Stomach (tissue), 8 donors: ENCODE measurements at regions not wholly inside any gene's neighbourhood (a gene's known extent, or its start where the extent isn't known, plus 50 kb on each side); places are given as distances from the start of the nearest gene placed in this dataset.

Source experiments
- DNase-seq, 2 donors: peaks; one replicate each; pipeline versions ENCODE4 v3.0.0 to v3.0.0-alpha.2; 2013 to 2019
- H3K27ac ChIP-seq, 5 donors: fragments of 200-600 bp in 4 of 5; sonication (generic) in 4 of 5; one replicate each; pipeline ENCODE4 v1.5.1; 2013 to 2019; ENCODE audit warnings: mild to moderate bottlenecking in 1 of 5, moderate library complexity in 1 of 5
- H3K27me3 ChIP-seq, 3 donors: fragments of 200-600 bp; sonication (generic); one replicate each; pipeline ENCODE4 v1.5.1; 2017 to 2019; ENCODE audit warnings: mixed run types in 1 of 3
- H3K36me3 ChIP-seq, 4 donors: fragments of 200-600 bp; sonication (generic); 1 replicate in 3 of 4; 2 replicates in 1 of 4; pipeline ENCODE4 v1.5.1; 2016 to 2019
- H3K4me1 ChIP-seq, 4 donors: fragments of 200-600 bp; sonication (generic); one replicate each; pipeline ENCODE4 v1.5.1; 2016 to 2019
- H3K4me3 ChIP-seq, 4 donors: fragments of 200-600 bp; sonication (generic) in 3 of 4; one replicate each; pipeline ENCODE4 v1.5.1; 2016 to 2019; ENCODE audit warnings: mild to moderate bottlenecking in 1 of 4
- H3K9me3 ChIP-seq, 4 donors: fragments of 200-600 bp; sonication (generic); one replicate each; pipeline ENCODE4 v1.5.1; 2016 to 2019
- CTCF ChIP-seq, 7 experiments: fragments of 450-650 bp in 4 of 7; fragments of 200-600 bp in 3 of 7; sonication (generic) in 3 of 7; IDR thresholded peaks; one replicate each; pipeline ENCODE4 v1.5.1; 2016 to 2019; ENCODE audit warnings: antibody characterized with exemption in 7 of 7, control low read depth in 2 of 7, mild to moderate bottlenecking in 1 of 7
- EP300 ChIP-seq: sonication (generic); formaldehyde crosslinking; IDR thresholded peaks from one replicate; pipeline ENCODE4 v1.6.1; 2017; ENCODE audit warnings: antibody characterized with exemption
- POLR2A ChIP-seq, 4 donors: fragments of 450-650 bp; IDR thresholded peaks; one replicate each; pipeline ENCODE4 v1.6.1; 2016; ENCODE audit warnings: antibody characterized with exemption in 4 of 4, control low read depth in 2 of 4, mild to moderate bottlenecking in 1 of 4, moderate library complexity in 1 of 4
- POLR2AphosphoS5 ChIP-seq, 3 donors: sonication (generic); formaldehyde crosslinking; IDR thresholded peaks; one replicate each; pipeline ENCODE4 v1.6.1; 2016; ENCODE audit warnings: antibody characterized with exemption in 3 of 3
- WGBS, 5 donors: extraction: QIAGEN DNeasy Blood & Tissue Kit in 3 of 5; methylation state at CpG; one replicate each; pipeline versions ENCODE4 v1.1.5 to v1.1.7; 2013 to 2018; 5-methylcytosine and 5-hydroxymethylcytosine counted together
- intact Hi-C: fragments of 100-400 bp; cut with DNase I; formaldehyde crosslinking; loops from one replicate; pipeline ENCODE4 v1.15.1; 2023; ENCODE audit warnings: low total_unique reads
- donor health status: healthy with polysubstance abuse.
- donor health status: Bipolar disorder and iron deficiency.
- donor health status: healthy.

GRCh38 chr11:80136991-80137390 is 696.2 kb upstream of the TENM4 start:
- Histone ChIP-seq H3K36me3 (no peaks in the 10 kb centered on the region), H3K27me3 (no peaks in the 10 kb centered on the region), H3K4me1 (no peaks in the 10 kb centered on the region), H3K9me3 (no peaks in the 10 kb centered on the region), H3K4me3 (no peak overlapping the region), H3K27ac (no peak overlapping the region)
- intact Hi-C loops = no loop called here
- WGBS, 5 donors = 56 to 91% (median 59%) methylated on average over 3 of the region's 3 CpGs
- TF ChIP-seq POLR2A (IDR thresholded peaks at IDR 0.05) (no peak), POLR2AphosphoS5 (IDR thresholded peaks at IDR 0.05) (no peak), EP300 (no peak), CTCF (IDR thresholded peaks at IDR 0.05) (no peak)
- DNase-seq = no peak

GRCh38 chr11:80129396-80129795 is 688.6 kb upstream of the TENM4 start:
- intact Hi-C loops = no loop called here
- TF ChIP-seq CTCF (IDR thresholded peaks at IDR 0.05) (no peak), POLR2AphosphoS5 (IDR thresholded peaks at IDR 0.05) (no peak), EP300 (no peak), POLR2A (IDR thresholded peaks at IDR 0.05) (no peak)

GRCh38 chr11:80122211-80122610 is 681.4 kb upstream of the TENM4 start:
- H3K27ac ChIP-seq = no peak overlapping the region
- H3K9me3 ChIP-seq = peaks cover 0 to 5% (median 0%) of the 10 kb centered on the region in 4 donors
- no peaks in the 10 kb centered on the region for H3K36me3 ChIP-seq
- H3K4me1 ChIP-seq = no peaks in the 10 kb centered on the region
- no peak for DNase-seq
- intact Hi-C loops = no loop called here
- no peaks in the 10 kb centered on the region for H3K27me3 ChIP-seq
- 10 to 36% (median 23%) methylated on average over 2 of the region's 2 CpGs for WGBS, 5 donors
- no peak overlapping the region for H3K4me3 ChIP-seq
- TF ChIP-seq EP300 (no peak), CTCF (IDR thresholded peaks at IDR 0.05) (no peak), POLR2AphosphoS5 (IDR thresholded peaks at IDR 0.05) (no peak)

More at GRCh38 chr11:80129396-80129795, 688.6 kb upstream of the TENM4 start:
- Histone ChIP-seq H3K27ac (no peak overlapping the region), H3K9me3 (peaks cover 0 to 2% (median 0%) of the 10 kb centered on the region in 4 donors), H3K4me3 (no peak overlapping the region), H3K36me3 (no peaks in the 10 kb centered on the region), H3K4me1 (no peaks in the 10 kb centered on the region), H3K27me3 (no peaks in the 10 kb centered on the region)
- no peak for DNase-seq

- peak; percentile 19 to 27 for DNase-seq
- Histone ChIP-seq H3K36me3 (no peaks in the 10 kb centered on the region), H3K27ac (no peak overlapping the region), H3K4me3 (no peak overlapping the region), H3K27me3 (no peaks in the 10 kb centered on the region), H3K9me3 (no peaks in the 10 kb centered on the region), H3K4me1 (no peaks in the 10 kb centered on the region)
- no peak for TF ChIP-seq CTCF (IDR thresholded peaks at IDR 0.05)
- TF ChIP-seq EP300 = no peak
- TF ChIP-seq POLR2A (IDR thresholded peaks at IDR 0.05) = no peak
- TF ChIP-seq POLR2AphosphoS5 (IDR thresholded peaks at IDR 0.05) = no peak
- intact Hi-C loops = no loop called here
- WGBS, 5 donors = 71 to 80% (median 74%) methylated on average over 2 of the region's 2 CpGs
Measured at GRCh38 chr11:80118073-80118472, 677.2 kb upstream of the TENM4 start.
